H1 (cell line): ENCODE measurements at regions not wholly inside any gene's neighbourhood (a gene's known extent, or its start where the extent isn't known, plus 50 kb on each side); places are given as distances from the start of the nearest gene placed in this dataset.

Source experiments
- CTCF ChIP-seq, 3 experiments: IDR thresholded peaks; 1 replicate in 2 of 3; 2 replicates in 1 of 3; pipeline versions ENCODE4 v1.5.1 to v1.6.1; 2011; ENCODE audit warnings: low read length in 3 of 3, mild to moderate bottlenecking in 3 of 3, inconsistent platforms in 2 of 3, low read depth in 1 of 3, moderate library complexity in 1 of 3; ENCODE audit not compliant: insufficient read depth in 1 of 3; ENCODE audit errors: control extremely low read depth in 1 of 3
- SP4 ChIP-seq: IDR thresholded peaks from 2 replicates; pipeline ENCODE4 v1.6.1; 2012; ENCODE audit warnings: low read length, inconsistent platforms

GRCh38 chr4:130722361-130722760 lies 1626.4 kb downstream of the C4orf33 start (continued):
- TF ChIP-seq CTCF (IDR thresholded peaks at IDR 0.05; ENCODE audit: control extremely low read depth in 1 of 3, insufficient read depth in 1 of 3, low read depth in 1 of 3, low read length in 3 of 3) (no peak), SP4 (no peak)
